Naive thymus-derived CD8-positive, alpha-beta T cell (primary cell): ENCODE measurements at regions not wholly inside any gene's neighbourhood (a gene's known extent, or its start where the extent isn't known, plus 50 kb on each side); places are given as distances from the start of the nearest gene placed in this dataset.

Source experiments
- ATAC-seq, 2 donors: fragments of 150-1000 bp; cut with Tn5 transposase in 1 of 2; sonication (Bioruptor Pico), chemical (Tn5 transposase) in 1 of 2; 1 replicate in 1 of 2; 2 replicates in 1 of 2; pipeline ENCODE4 v1.10.0; 2021; ENCODE audit warnings: mild to moderate bottlenecking in 2 of 2, moderate library complexity in 2 of 2
- POLR2A ChIA-PET: fragments of 350-600 bp; sonication (Branson Sonifier 250); formaldehyde crosslinking; loops from one replicate; lab custom pipeline; 2021; ENCODE audit warnings: antibody characterized with exemption; lab: Charles Lee
- DNase-seq, 10 donors: peaks; one replicate each; pipeline versions ENCODE4 v3.0.0 to v3.0.0-alpha.2; 2020 to 2022
- H3K27ac Mint-ChIP-seq, 10 donors: one replicate each; pipeline ENCODE4 v1.8.0; 2020 to 2022; ENCODE audit warnings: mild to moderate bottlenecking in 10 of 10, mixed read lengths in 10 of 10, moderate library complexity in 4 of 10, inconsistent platforms in 1 of 10
- H3K27me3 Mint-ChIP-seq, 5 donors: one replicate each; pipeline ENCODE4 v1.8.0; 2021 to 2022; ENCODE audit warnings: mixed read lengths in 5 of 5
- H3K36me3 Mint-ChIP-seq, 3 donors: one replicate each; pipeline ENCODE4 v1.8.0; 2020 to 2022; ENCODE audit warnings: mixed read lengths in 3 of 3, mild to moderate bottlenecking in 2 of 3, inconsistent platforms in 1 of 3
- H3K4me1 Mint-ChIP-seq, 4 donors: one replicate each; pipeline ENCODE4 v1.8.0; 2021 to 2022; ENCODE audit warnings: mixed read lengths in 4 of 4
- H3K4me3 Mint-ChIP-seq, 10 donors: one replicate each; pipeline ENCODE4 v1.8.0; 2020 to 2022; ENCODE audit warnings: mild to moderate bottlenecking in 10 of 10, mixed read lengths in 10 of 10, moderate library complexity in 6 of 10, inconsistent platforms in 1 of 10
- H3K9me3 Mint-ChIP-seq, 9 donors: one replicate each; pipeline ENCODE4 v1.8.0; 2020 to 2022; ENCODE audit warnings: mixed read lengths in 9 of 9, mild to moderate bottlenecking in 3 of 9, inconsistent platforms in 1 of 9, moderate library complexity in 1 of 9

DNA sequence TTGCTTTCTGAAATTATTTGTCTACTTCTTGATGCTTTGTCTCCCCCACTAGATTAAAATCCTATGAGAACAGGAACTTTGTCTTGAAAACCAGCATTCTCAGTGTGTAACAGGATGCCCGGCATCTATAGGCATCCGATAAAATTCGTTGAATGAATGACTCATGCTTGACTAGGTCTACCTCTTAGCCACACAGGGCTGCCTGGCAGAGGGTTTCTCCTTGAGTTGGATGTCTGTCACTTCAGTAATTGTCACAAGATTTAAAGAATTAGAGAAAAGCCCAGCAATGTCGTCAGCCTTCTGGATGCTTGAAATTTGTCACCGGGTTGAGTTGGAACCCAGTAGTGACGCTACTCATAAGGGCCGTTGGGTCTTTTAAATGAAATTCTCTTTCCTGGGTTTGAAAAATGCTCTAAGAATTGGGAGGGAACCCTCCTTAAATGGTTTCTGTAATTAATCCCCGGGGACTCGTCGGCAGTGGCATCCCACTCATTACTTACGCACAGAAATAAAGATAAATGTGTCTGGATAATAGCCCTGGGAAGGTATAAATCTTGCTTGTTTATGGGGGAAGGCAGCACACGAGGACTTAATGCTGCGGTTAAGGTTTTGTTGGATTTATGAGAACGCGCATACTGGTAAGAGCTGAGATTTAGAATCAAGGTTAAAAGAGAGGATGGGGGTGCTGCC is 194.1 kb downstream of the AACS start:
- Mint-ChIP-seq H3K36me3 (no peaks in the 10 kb centered on the region), H3K27me3 (peaks cover 2 to 31% (median 11%) of the 10 kb centered on the region in 5 donors), H3K4me1 (peaks cover 0 to 2% (median 0%) of the 10 kb centered on the region in 4 donors), H3K9me3 (peaks cover 0 to 9% (median 1%) of the 10 kb centered on the region in 9 donors), H3K27ac (no peak overlapping the region), H3K4me3 (no peak overlapping the region)
- POLR2A ChIA-PET, result no interaction called here
- ATAC-seq, result no peak
- no peak for DNase-seq

- ATAC-seq, result no peak
- Mint-ChIP-seq H3K27ac (no peak overlapping the region), H3K4me3 (no peak overlapping the region), H3K4me1 (no peaks in the 10 kb centered on the region), H3K36me3 (no peaks in the 10 kb centered on the region), H3K9me3 (peaks cover 0 to 6% (median 1%) of the 10 kb centered on the region in 9 donors), H3K27me3 (peaks cover 2 to 23% (median 10%) of the 10 kb centered on the region in 5 donors)
- POLR2A ChIA-PET, result no interaction called here
- no peak for DNase-seq
Observed at GRCh38 chr12:125262851-125263250, 197.6 kb downstream of the AACS start.

DNA sequence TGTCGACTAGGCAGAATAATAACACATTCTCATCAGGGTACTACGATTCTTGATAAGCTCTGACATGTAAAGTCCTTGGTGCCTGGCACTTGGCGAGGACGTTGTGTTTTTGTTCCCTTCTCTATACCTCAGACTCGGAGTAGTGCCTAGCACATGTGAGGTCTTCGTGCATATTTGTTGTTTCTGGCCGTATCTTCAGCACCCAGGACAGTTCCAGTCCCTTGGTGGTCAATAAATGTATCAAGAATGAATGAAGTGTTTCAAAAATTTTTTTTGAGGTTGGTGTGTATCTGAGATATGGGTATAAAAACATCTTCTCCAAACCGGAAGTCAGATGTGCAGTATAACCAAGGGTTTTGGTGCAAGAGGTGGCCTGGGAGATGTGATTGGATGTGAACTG is 198.2 kb downstream of the AACS start:
- peaks cover 0 to 6% (median 1%) of the 10 kb centered on the region in 9 donors for H3K9me3 Mint-ChIP-seq
- no peak overlapping the region for H3K4me3 Mint-ChIP-seq
- H3K27ac Mint-ChIP-seq, result no peak overlapping the region
- ATAC-seq (no peak), DNase-seq (no peak)
- H3K4me1 Mint-ChIP-seq, result no peaks in the 10 kb centered on the region
- POLR2A ChIA-PET, result no interaction called here
- H3K27me3 Mint-ChIP-seq, result peaks cover 2 to 23% (median 10%) of the 10 kb centered on the region in 5 donors
- H3K36me3 Mint-ChIP-seq, result no peaks in the 10 kb centered on the region

GRCh38 chr12:125267114-125267513 is 201.9 kb downstream of the AACS start:
- POLR2A ChIA-PET, result no interaction called here
- Mint-ChIP-seq H3K27ac (no peak overlapping the region), H3K4me1 (no peaks in the 10 kb centered on the region), H3K27me3 (peaks cover 0 to 16% (median 8%) of the 10 kb centered on the region in 5 donors), H3K4me3 (no peak overlapping the region), H3K36me3 (no peaks in the 10 kb centered on the region), H3K9me3 (peaks cover 0 to 6% (median 0%) of the 10 kb centered on the region in 9 donors)
- DNase-seq (no peak), ATAC-seq (no peak)

GRCh38 chr12:125269276-125269675 is 204.0 kb downstream of the AACS start:
- Mint-ChIP-seq H3K4me1 (no peaks in the 10 kb centered on the region), H3K36me3 (no peaks in the 10 kb centered on the region), H3K27ac (no peak overlapping the region), H3K4me3 (no peak overlapping the region), H3K27me3 (peaks cover 0 to 11% (median 7%) of the 10 kb centered on the region in 5 donors), H3K9me3 (peaks cover 0 to 1% (median 0%) of the 10 kb centered on the region in 9 donors)
- DNase-seq, result no peak
- POLR2A ChIA-PET, result no interaction called here
- no peak for ATAC-seq

DNA sequence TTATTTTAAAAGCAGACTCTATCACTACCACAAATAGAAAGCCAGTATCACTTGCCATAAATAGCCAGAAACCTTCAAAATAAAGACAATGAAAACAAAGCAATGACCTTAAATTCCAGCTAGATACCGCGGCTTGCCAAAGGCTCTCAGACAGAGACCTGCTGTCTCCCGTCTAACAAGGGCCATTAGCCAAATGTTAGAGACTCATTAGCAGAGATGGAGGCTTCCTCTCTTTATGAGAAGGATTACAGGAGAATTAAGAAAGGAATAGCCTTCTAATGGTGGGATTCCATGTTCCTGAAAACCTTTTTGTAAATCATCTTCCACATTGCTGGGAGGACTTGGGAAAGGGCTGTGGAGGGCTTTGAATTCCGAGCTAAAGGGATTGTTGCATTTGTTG is 206.7 kb downstream of the AACS start:
- DNase-seq, result no peak
- no peaks in the 10 kb centered on the region for H3K4me1 Mint-ChIP-seq
- H3K4me3 Mint-ChIP-seq, result no peak overlapping the region
- no peak overlapping the region for H3K27ac Mint-ChIP-seq
- no peaks in the 10 kb centered on the region for H3K9me3 Mint-ChIP-seq
- H3K27me3 Mint-ChIP-seq, result peaks cover 5 to 31% (median 13%) of the 10 kb centered on the region in 5 donors
- no peaks in the 10 kb centered on the region for H3K36me3 Mint-ChIP-seq
- POLR2A ChIA-PET, result no interaction called here
- ATAC-seq, result no peak

- POLR2A ChIA-PET, result no interaction called here
- Mint-ChIP-seq H3K4me3 (no peak overlapping the region), H3K9me3 (no peaks in the 10 kb centered on the region), H3K27ac (no peak overlapping the region), H3K27me3 (peaks cover 3 to 37% (median 10%) of the 10 kb centered on the region in 5 donors), H3K4me1 (no peaks in the 10 kb centered on the region), H3K36me3 (no peaks in the 10 kb centered on the region)
- DNase-seq (no peak), ATAC-seq (no peak)
Observed at GRCh38 chr12:125272383-125272933, 207.2 kb downstream of the AACS start.

- H3K9me3 Mint-ChIP-seq, result peaks cover 0 to 5% (median 0%) of the 10 kb centered on the region in 9 donors
Observed at GRCh38 chr12:125276567-125276966, 211.3 kb downstream of the AACS start.

GRCh38 chr12:125280482-125281377 is 215.5 kb downstream of the AACS start:
- Mint-ChIP-seq H3K4me1 (peaks cover 0 to 6% (median 3%) of the 10 kb centered on the region in 4 donors), H3K27ac (peak overlapping the region in 1 of 10 donors; percentile 24), H3K9me3 (peaks cover 0 to 5% (median 0%) of the 10 kb centered on the region in 9 donors), H3K4me3 (no peak overlapping the region), H3K36me3 (no peaks in the 10 kb centered on the region), H3K27me3 (peaks cover 5 to 49% (median 23%) of the 10 kb centered on the region in 5 donors)
- no peak for ATAC-seq
- POLR2A ChIA-PET, result no interaction called here
- no peak for DNase-seq

More at GRCh38 chr12:125276567-125276966, 211.3 kb downstream of the AACS start:
- peaks cover 6 to 52% (median 18%) of the 10 kb centered on the region in 5 donors for H3K27me3 Mint-ChIP-seq
- POLR2A ChIA-PET, result no interaction called here
- H3K4me1 Mint-ChIP-seq, result peaks cover 0 to 5% (median 3%) of the 10 kb centered on the region in 4 donors
- no peak overlapping the region for H3K4me3 Mint-ChIP-seq
- DNase-seq (no peak), ATAC-seq (no peak)
- H3K36me3 Mint-ChIP-seq, result no peaks in the 10 kb centered on the region
- H3K27ac Mint-ChIP-seq, result no peak overlapping the region

GRCh38 chr12:125282921-125283320 is 217.7 kb downstream of the AACS start:
- peaks cover 0 to 6% (median 3%) of the 10 kb centered on the region in 4 donors for H3K4me1 Mint-ChIP-seq
- H3K27ac Mint-ChIP-seq, result no peak overlapping the region
- no peak overlapping the region for H3K4me3 Mint-ChIP-seq
- no peak for DNase-seq
- no peak for ATAC-seq
- no peaks in the 10 kb centered on the region for H3K36me3 Mint-ChIP-seq
- POLR2A ChIA-PET, result no interaction called here
- peaks cover 9 to 32% (median 16%) of the 10 kb centered on the region in 5 donors for H3K27me3 Mint-ChIP-seq
- H3K9me3 Mint-ChIP-seq, result peaks cover 0 to 5% (median 0%) of the 10 kb centered on the region in 9 donors

DNA sequence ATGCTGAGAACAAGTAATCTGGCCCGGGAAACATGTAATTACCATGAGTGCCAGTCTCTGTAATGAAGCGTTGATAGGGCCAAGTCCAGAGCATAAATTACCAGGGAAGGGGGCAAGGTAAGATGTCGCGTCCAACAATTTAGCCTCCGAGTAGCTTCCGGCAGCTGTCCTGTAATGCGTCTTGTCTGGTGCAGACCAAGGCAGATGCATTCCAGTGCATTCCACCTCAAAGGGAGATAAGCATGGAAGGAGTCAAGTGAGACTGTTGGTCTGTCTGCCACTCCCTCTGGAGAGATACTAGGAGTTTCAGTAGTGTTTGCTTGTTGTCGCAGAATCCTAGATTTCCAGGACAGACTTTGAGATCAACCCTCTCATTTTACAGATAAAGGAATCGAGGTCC is 218.3 kb downstream of the AACS start:
- DNase-seq, result no peak
- Mint-ChIP-seq H3K4me1 (peaks cover 0 to 6% (median 3%) of the 10 kb centered on the region in 4 donors), H3K27me3 (peaks cover 9 to 32% (median 16%) of the 10 kb centered on the region in 5 donors), H3K4me3 (no peak overlapping the region), H3K36me3 (no peaks in the 10 kb centered on the region), H3K27ac (no peak overlapping the region), H3K9me3 (peaks cover 0 to 5% (median 0%) of the 10 kb centered on the region in 9 donors)
- POLR2A ChIA-PET, result no interaction called here
- no peak for ATAC-seq

DNA sequence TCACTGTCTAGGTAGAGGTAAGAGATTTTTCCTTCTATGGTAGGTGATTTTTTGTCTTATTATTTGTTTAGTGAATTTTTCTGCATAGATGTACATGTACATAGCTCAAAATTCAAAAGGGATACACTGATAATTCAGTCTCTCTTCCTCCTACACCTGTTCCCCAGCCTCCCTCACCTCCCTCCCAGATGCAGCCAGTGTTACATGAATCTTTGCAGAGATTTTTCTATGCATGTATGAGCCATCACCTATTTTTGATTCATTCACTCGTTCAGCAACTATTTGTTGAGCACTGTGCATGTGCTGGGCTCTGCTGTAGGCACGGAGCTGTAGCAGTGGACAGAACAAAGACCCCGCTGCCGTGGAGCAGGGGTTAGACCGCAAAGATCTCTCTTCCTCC is 218.9 kb downstream of the AACS start:
- DNase-seq (no peak), ATAC-seq (no peak)
- POLR2A ChIA-PET, result no interaction called here
- Mint-ChIP-seq H3K36me3 (no peaks in the 10 kb centered on the region), H3K27ac (no peak overlapping the region), H3K4me3 (no peak overlapping the region), H3K4me1 (peaks cover 0 to 6% (median 3%) of the 10 kb centered on the region in 4 donors), H3K9me3 (peaks cover 0 to 5% (median 0%) of the 10 kb centered on the region in 9 donors), H3K27me3 (peaks cover 9 to 32% (median 16%) of the 10 kb centered on the region in 5 donors)
